T-helper 1 cell treated with Interleukin-12 subunit alpha and Interleukin-12 subunit beta and Interleukin-4 antibody, amounts not matched to agents 30 ng/mL and 1 ng/mL, for 36 hours (primary cell): ENCODE measurements at regions not wholly inside any gene's neighbourhood (a gene's known extent, or its start where the extent isn't known, plus 50 kb on each side); places are given as distances from the start of the nearest gene placed in this dataset.

ENCODE experiments used
- intact Hi-C: fragments of 100-400 bp; cut with micrococcal nuclease; formaldehyde crosslinking; loops from one replicate; pipeline ENCODE4 v1.15.1; 2024

DNA sequence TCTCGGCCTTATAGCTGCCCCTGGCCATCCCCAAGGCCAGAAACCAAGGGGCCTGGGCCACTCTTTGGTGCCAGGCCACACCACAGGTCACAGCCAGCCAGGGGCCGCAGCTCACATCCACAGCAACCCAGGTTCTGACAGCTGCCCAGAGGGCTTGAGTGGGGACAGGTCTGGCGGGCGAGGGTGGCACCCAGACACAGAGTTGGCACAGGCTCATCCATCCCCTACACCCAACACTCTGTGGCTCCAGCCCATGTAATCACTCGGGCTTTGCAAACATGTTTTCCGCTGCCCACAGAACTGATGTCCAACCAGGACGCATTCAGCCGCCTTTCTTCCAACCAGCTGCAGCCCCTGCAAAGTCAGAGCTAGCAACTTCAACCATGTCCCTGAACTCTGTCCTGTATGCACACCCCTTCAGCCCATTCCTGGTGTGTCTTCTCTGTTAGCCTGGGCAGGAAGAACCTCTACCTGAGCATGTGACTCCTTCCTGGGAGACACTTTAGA lies 57.7 kb upstream of the PPP2R2D start:
- intact Hi-C loops: no loop called here

- intact Hi-C loops: no loop called here
Measured at GRCh38 chr10:131843881-131844284, 56.9 kb upstream of the PPP2R2D start.

DNA sequence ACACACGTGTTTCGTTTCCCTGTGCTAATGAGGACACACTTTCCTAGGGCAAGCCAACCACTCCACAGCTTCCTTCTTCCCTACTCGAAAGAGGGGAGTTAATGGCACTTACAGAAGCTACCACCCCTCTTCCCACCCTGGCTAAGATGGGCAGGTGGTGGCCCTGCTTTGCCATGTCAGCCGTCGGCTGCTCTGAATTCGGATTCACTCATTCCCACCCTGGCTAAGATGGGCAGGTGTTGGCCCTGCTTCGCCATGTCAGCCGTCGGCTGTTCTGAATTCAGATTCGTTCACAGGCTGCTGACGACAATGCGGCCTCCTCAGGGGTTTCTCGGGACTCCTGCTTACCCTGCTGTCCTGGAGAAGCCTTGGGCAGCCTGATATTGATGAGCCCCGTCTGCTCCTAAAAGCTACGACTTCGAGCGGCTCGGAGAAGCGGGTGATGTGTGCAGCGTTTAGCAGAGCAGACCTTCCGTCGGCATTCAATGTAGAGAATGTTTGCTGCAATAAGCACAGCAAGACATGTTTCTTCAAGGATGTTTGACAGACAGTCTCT lies 56.2 kb upstream of the PPP2R2D start:
- intact Hi-C loops: no loop called here

DNA sequence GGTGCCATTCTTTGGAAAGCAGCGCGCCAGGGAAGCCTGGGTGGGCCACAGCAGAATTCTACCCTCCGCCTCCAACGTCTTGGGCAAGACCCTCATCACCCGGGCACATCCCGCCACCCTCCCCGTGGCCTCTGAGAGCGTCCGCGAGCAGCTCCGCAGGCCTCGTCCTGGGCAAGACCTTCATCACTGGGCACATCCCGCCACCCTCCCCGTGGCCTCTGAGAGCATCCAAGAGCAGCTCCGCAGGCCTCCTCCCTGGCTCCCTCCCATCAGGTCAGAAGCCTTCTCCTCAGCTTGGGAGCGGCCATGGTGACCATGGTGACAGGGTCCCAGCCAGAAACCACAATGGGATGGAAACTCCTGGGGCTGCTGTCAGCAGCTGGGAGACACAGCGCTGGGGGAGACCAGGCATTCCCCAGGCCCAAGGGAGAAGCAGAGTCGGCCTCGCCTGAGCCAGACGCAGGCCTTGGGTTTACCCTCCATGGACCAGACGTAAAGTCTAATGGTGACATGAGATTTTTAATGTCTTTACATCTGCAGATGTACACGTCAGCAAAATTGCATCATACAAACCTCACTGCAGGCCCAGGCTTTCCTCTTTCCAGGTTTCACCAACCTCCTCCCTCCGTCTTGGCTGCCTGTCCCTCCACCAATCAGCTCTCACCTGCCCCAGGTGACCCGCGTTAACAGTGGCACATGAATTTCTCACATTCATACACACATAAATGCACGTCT lies 55.1 kb upstream of the PPP2R2D start:
- intact Hi-C loops: no loop called here

GRCh38 chr10:131846240-131847101 lies 54.3 kb upstream of the PPP2R2D start:
- intact Hi-C loops: no loop called here

DNA sequence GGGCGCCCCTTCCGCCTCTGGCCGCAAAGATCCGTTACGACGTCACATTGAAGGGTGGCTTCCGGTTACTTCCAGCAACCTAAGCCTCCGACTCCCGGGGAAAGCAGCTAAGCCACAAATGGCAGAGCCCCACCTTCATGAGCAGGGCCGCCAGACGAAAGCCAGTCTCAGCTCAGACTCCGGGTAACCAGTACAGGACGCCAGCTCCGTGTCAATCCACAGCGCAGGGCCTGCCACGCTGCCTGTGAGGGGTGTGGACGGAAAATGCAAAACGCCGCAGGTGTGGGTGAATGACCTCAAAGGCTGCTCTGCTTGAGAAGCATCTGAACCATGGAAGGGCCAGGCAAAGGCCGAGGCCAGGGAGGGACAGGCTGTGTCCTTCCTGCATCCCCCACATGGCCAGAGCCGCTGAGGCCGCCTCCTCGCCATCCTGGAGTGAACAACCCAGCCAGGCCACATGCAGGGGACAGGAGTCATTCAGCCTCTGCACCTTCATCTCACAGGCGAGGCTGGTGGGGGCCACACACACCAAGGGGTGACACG lies 53.5 kb upstream of the PPP2R2D start:
- intact Hi-C loops: no loop called here

DNA sequence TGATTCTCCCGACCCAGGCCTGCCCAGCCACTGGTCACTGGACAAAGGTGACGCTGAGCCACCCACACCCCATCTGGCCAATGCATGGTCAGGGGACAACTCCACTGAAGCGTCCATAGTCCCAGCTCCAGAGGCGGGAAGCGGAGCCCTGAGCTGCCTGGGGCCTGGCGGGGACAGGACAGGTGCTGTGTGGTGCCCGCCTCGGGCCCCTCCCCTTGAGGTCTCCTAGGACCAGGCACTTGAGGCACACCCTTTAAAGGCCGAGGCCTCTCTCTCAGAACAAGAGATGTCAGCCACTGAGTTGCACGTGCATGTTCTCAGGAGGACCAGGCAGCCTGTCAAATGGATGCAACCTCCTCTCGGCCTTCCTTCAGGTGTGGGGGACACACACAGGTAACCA lies 52.5 kb upstream of the PPP2R2D start:
- intact Hi-C loops: no loop called here

GRCh38 chr10:131848741-131849590 lies 51.8 kb upstream of the PPP2R2D start:
- intact Hi-C loops: no loop called here

GRCh38 chr10:131849591-131850382 lies 51.0 kb upstream of the PPP2R2D start:
- intact Hi-C loops: no loop called here

GRCh38 chr10:131850383-131850870 lies 50.4 kb upstream of the PPP2R2D start:
- intact Hi-C loops: no loop called here
